Skeletal muscle cell (primary cell): ENCODE measurements at regions not wholly inside any gene's neighbourhood (a gene's known extent, or its start where the extent isn't known, plus 50 kb on each side); places are given as distances from the start of the nearest gene placed in this dataset.

Experiments
- DNase-seq: peaks from one replicate; pipeline ENCODE4 v3.0.0-alpha.2; 2010; ENCODE audit warnings: low read depth
- H3K4me3 ChIP-seq: 2 replicates; pipeline ENCODE4 v1.5.1; 2011; ENCODE audit warnings: low read depth, mild to moderate bottlenecking, control low read depth, low read length, moderate library complexity

DNA sequence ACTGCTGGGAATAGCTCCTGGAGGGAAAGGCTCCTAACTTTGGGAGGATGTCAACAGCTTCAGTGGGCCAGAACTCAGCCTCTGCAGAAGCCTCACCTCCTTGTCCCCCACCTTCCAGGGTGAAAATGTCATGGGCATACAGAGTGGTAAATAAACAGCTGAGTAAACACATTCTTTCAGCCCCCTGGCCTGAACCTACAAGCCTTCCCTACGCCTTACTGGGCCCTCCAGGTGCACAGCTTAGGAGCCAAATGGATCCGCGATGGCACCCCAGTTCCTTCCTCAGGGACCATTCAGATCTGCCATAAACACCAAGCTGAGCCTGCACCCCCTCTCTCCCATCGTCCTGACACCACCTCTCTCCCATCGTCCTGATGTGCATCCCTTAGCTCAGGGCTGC, 126.2 kb upstream of the IGF1R start:
- no peak for DNase-seq
- H3K4me3 ChIP-seq, result no peak overlapping the region

DNA sequence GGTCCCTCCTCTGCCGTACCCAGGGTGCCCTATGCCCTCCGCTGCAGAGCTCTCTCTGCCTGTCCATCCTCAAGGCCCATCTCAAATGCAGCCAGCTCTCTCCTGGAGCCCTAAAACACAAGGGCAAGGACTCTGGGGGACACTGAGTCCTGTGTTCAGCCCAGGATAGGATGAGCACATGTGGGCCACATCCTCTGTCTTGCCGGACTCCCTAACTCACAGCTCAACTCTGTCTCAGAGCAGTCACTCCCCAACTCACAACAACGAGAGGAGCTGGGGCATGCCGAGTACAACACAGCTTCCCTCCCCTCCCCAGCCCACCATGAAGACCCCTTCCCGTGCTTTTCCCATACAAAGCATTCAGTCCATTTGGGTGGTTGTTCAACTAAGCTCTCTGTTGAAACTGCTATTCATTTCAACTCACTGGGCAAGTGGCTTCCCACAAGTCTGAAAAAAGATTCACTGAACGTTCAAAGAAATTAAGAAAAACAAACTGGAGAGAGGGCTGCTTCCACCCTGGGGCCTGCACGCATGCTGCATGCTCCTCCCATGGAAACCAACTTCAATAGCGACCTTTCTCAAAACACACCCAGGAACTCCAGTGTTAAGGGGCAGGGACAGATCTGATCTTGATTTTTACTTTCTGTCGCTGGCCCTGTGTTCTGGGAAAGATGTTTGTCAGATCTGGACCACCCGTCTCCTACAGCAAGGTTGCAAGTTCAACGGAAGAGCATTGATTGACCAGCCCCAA, 124.3 kb upstream of the IGF1R start:
- H3K4me3 ChIP-seq, result no peak overlapping the region
- DNase-seq, result no peak

DNA sequence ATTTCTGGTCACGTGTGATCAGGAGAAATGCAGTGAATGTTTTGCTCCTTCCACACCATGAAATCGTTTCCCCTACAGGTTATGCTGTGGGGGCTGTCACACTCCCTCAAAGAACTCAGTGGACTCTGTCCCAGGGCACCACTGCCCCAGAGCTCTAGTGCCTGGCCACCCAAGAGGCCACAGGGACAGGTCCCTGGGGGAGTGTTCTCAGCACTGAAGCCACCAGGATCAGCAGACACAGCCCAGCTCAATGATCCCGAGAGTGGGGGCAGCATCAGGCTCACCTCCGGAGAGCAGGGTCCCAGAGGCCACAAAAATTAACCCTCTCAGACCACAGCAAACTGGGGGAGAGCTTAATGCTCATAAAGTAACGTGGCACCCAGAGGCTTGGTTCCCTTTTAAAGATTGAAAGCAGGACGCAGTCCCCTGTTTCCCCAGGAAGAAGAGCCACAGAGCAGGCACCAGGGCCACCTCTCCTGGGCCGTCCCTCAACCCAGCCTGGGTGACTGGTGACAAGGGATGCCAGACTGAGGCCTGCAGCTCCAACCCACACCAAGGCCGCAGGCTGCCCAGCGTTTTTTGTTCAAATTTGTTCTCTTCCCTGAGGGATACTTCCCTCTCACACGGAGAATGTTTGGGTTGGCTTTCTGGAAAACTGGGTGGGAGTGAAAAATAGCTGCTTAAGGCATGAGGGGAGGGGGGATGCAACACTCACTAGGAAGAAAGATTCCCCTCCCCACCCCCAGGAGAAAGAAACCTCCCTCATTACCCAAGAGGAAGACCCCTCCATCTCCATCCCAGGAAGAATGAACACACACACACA, 123.3 kb upstream of the IGF1R start:
- no peak for DNase-seq
- H3K4me3 ChIP-seq, result no peak overlapping the region

DNA sequence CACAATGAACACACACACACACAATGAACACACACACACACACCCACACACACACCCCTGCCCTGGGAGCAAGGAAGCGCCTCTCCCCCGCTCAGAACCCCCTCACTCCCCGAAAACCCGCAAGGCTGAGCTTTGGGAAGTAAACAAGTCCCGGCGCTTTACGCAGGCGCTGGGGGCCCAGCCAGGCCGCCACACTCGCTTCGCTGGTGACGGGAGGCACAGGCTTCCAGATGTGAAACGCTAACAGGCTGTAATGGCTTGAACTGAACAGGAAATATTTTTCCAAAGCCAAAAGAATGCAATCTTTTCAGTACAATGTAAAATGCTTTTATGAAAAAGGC, 122.7 kb upstream of the IGF1R start:
- no peak overlapping the region for H3K4me3 ChIP-seq
- DNase-seq, result no peak

DNA sequence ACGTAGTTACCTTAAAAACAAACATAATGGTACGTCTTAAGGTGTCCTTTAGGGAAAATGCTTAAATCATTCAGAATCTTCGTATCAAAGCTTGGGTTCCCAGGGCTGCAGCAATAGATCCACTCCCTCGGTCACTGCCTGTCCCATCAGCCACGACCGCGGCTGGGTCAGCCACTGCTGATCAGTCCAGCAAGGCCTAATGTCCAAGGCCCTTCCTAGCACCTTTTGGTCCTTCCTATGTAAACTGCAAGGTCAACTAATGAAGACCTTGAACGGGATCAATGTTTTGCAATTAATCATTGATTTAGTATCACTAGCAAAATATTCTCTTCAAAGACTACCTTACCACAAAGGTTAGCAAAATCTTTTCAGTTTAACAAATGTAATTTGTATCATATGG, 122.2 kb upstream of the IGF1R start:
- no peak for DNase-seq

DNA sequence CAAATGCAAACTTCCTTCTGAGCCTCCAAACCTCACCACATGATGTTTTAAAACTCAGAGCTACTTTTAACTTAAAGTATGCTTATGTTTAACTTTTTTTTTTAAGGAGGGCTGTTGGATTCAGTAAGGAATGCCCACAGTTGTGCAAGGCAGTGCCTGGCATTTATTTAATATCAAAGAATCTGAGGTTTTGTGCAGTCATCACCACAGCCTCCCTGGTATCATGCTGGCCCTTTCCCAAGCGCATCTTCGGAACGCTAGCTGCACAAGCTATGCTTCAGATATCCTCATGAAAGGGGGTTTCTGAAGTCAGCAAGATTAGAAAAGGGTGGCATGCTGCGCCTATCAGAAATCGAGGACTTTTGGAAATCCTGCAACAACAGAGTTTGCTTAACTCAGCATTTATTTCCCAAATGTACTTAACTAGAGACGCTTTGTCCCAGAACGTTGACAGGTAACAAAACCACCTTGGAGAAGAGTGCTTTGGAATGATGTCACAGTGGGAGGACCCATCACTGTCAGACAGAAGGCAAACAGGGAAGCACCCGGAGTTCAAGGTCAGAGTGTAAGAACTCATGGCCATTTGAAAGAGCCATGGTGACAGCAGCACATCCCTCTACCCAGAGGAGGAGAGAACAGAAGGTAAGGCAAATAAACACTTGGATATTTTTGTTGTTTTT, 120.2 kb upstream of the IGF1R start:
- DNase-seq, result no peak

More for the DNA sequence above, 122.2 kb upstream of the IGF1R start:
- no peak overlapping the region for H3K4me3 ChIP-seq

DNA sequence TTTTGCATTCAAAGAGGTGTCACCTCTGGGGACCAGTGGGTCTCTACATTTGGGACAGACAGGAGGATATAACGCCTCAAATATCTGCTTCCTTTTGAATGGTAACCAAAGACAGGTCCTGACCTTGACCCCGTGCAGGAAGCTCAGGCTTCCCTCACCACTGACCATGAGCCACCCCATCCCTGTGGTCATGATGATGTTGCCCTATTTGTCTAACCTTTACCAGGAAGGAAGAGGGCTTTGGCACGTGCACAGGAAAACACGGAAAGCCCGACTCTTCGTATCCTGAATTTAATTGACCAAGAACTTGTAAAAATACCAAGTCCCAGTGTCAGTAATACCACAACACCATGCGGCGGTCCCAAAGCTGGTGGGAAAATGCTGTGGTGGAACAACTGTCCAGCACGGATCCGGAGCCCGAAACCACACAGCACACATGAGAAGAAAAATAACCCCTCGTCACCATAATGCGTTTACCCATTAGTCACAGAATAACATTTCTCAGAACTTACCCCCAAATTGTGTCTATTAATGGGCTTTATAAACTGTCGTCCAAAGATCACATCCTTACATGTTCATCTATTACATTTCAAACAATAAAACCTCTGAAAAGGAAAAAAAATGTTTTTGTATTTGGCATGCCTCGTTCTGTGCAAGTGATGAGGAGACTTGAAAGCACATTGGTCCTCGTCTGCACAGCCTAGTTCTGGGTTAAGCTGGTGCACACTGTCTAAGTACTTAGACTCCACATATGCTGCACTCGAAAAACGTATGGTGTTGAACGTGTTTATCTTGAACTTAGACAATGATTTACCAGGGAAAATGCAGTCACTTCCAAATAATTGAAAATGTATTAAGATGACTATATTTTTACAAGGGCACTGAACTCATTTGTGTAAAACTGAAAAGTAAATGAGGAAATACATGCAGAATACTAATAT, 118.9 kb upstream of the IGF1R start:
- no peak for DNase-seq
- no peak overlapping the region for H3K4me3 ChIP-seq

More for the DNA sequence above, 120.2 kb upstream of the IGF1R start:
- H3K4me3 ChIP-seq, result no peak overlapping the region

DNA sequence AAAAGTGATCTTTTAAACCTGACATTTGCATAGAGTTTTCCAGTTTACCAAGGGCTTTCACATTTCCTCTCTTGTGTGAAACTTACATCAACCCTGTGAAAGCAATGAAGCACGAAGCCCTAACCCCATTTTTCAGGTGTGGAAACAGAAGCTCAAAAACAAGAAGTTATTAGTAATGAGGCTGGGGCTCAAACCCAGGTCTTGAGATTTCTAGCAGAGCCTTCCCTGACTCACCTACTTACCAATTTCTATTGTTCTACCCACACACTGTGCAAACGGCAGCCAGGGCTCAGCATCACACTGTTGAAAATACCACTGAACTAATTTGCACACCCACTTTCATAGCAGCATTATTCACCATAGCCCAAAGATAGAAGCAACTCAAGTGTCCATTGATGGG, 117.8 kb upstream of the IGF1R start:
- DNase-seq, result no peak

DNA sequence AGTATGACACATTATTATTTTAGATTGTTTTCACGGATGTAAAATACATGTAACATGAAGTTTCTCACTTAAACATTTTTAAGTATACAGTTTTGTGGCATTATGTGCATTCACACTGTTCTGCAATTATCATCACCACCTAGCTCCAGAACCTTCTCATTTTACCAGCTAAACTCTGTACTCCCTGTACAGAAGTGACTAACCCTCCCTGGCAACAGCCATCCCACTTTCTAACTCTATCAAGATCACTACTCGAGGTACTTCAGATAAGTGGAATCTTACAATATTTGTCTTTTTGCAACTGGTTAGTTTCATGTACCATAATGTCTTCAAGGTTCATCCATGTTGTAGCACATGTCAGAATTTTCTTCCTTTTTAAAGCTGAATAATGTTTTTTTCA, 116.3 kb upstream of the IGF1R start:
- no peak for DNase-seq
- H3K4me3 ChIP-seq, result no peak overlapping the region

More for the DNA sequence above, 117.8 kb upstream of the IGF1R start:
- no peak overlapping the region for H3K4me3 ChIP-seq

DNA sequence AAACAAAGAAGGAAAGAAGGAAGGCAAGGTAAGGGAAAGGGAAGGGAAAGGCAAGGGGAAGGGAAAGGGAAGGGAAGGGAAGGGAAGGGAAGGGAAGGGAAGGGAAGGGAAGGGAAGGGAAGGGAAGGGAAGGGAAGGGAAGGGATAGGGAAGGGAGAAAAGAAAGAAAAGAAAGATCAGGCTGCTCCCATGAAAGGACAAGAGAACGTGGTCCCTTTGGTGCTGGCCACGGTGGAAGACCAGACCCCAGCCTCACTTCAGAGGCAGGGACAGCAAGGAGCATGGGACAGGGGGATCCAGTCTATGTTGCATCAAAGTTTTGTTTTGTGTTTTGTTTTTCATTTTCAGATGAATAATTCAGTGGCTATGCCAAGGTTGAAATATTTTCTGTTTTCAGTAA, 111.4 kb upstream of the IGF1R start:
- H3K4me3 ChIP-seq, result no peak overlapping the region
- no peak for DNase-seq

DNA sequence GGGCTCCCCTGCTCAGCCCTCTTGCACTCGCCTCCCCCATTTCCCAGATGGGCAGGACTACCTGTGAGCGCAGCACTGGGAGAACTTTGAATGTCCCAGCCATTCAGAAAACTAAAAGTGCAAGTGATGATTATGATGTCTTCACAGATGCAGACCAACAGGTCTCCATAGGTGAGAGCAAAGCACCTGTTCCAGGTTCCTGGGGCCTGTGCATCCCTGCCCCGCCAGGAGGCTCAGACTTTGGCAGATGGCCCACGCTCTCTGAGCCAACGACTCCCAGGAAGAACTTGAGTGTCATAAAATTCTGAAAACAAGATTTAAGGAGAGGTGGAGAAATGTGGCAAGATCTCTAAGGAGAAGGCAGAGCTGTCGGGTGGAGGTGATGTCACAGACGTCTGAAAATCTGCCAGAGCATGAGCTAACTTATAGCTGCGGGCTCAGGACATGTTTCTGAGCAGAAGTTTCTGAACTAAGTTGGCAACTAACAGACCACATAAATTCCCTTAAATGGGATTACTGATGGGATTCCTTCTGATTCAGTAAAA, 110.8 kb upstream of the IGF1R start:
- no peak for DNase-seq
- H3K4me3 ChIP-seq, result no peak overlapping the region

DNA sequence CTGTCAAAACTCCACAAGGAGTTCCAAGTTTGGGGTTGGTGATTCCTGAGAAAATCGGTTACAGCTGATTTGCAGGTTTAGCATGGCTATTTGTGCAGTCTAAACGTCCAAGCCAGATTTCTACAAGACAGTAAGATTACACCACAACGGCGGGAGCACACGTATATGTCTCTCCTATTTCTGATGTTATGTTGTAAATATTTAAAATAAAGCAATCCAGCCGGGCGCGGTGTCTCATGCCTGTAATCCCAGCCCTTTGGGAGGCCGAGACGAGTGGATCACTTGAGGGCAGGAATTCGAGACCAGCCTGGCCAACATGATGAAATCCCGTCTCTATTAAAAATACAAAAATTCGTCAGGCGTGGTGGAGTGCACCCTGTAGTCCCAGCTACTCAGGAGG, 106.8 kb upstream of the IGF1R start:
- no peak overlapping the region for H3K4me3 ChIP-seq
- DNase-seq, result no peak

DNA sequence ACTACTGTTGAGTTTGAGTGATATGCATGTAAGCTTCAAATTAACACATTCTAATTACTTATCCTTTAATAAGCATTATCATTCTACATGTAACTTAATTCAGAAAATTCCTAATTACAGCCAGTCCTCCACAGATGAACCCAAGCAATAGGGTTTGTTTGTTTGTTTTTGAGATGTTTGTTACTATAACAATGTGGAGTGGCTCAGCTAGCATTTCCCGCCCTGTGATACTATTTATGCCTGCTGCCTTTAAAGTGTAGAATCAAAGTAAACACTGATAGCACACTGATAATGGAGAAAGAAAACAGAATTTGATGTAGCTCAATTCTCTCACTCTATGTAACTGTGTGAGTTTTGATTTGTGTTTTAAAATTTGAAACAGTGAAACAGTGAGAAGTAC, 105.1 kb upstream of the IGF1R start:
- no peak for DNase-seq

DNA sequence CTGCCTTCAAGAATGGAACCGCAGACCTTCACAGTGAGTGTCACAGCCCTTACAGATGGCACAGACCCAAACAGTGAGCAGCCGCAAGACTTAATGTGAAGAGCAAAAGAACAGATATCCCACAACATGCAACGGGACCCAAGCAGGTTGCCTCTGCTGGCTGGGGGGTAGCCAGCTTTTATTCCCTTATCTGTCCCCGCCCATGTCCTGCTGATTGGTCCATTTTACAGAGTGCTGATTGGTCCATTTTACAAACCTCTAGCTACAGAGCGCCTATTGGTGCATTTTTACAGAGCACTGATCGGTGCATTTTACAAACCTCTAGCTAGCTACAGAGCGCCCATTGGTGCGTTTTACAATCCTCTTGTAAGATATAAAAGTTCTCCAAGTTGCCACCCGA, 102.0 kb upstream of the IGF1R start:
- no peak overlapping the region for H3K4me3 ChIP-seq
- no peak for DNase-seq

More for the DNA sequence above, 105.1 kb upstream of the IGF1R start:
- H3K4me3 ChIP-seq, result no peak overlapping the region

DNA sequence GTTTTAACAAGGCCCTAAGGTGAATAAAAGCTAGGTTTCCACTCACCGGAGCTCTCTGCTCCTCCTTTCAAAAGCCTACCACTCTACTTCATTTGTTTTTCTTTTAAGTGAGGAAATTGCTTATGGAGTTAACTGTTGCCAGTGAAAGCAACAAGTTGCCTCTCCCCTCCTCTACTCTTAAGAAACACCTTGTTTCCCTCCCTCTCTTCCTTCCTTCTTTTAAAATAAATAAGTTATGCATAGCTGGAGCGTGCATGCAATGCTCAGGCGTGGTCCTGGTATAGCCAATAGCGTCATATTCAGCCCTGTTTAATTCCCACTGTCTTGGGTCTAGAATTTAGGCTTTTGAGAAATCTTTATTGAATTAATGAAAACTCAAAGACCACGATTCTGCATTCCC, 101.1 kb upstream of the IGF1R start:
- DNase-seq, result no peak
- H3K4me3 ChIP-seq, result peak overlapping the region; percentile 60

DNA sequence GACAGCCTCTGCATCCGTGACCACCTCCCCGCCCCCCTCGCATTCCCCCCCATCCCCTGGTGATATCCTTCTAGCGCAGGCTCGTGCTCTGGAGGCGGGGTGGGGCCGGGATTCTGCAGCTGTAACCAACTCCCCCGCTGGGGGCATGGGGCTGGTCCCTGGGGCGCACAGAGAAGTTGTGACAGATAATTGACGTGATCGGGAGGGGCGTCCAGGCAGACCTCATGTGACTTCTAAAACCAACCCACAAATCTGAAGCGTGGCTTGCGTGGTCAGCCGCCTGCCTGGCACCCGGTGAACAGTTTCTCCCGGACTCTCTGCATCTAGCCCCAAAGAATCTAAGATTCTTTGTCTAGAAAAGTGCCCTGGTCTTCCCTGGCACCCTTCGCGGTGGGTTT, 100.6 kb upstream of the IGF1R start:
- H3K4me3 ChIP-seq, result peak overlapping the region; percentile 60
- no peak for DNase-seq

DNA sequence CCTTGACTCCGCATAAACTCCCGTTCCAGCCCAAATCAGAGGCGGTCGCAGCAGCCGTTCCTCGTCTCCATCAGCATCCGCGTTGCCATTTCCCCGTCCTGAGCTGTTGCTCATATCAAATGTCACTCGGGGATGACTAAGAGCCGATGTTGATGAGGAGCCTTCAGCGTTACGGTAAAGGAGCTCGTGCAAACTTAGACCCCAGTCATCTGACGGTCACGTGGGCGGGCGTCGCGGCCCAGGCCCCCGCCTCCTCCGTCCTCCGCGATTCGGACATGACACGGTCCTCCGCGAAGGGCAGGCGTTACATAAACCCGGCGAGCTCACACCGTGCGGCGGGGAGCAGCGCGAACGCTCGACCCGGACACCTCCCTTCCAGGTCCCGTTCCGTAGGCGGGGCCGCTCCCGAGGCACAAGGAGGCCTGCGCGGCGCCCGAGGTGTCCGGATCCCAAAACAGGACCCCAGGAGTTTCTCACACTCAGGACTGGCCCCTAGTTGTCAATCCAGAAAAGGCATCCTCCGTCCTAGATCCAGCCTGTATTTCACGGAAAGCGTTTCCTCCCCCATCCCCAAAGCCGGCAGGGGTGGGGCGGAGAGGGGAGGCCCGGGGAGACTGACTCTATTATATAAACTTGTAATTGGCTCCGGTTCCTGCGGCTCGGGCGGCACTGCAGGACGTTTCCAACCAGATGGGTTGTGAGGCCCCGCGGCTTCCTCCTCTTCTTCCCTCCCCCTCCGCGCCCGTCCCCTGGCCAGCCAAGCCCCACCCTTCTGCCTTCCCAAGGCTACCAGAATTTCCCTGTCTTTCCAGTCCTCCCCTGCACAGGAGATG, 100.0 kb upstream of the IGF1R start:
- H3K4me3 ChIP-seq, result peak overlapping the region; percentile 60
- DNase-seq, result peak; percentile 26

DNA sequence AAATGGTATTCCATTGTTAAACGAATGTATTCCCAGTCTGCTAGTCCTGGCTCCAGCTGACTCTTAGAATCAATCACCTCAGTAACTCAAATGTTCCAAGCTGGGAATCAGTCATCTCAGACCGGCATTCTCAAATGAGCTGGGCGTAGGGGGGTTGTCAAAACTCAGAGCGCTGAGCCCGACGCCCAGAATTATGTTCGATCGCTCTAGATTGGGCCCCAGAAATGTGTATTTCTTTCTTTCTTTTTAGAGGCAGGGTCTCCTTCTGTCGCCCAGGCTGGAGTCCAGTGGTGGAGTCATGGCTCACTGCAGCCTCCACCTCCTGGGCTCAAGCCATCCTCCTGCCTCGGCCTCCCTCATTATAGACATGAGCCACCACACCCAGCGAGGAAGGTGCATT, 99.3 kb upstream of the IGF1R start:
- peak overlapping the region; percentile 60 for H3K4me3 ChIP-seq
- no peak for DNase-seq
